ENCODE measurements at regions not wholly inside any gene's neighbourhood (a gene's known extent, or its start where the extent isn't known, plus 50 kb on each side); places are given as distances from the start of the nearest gene placed in this dataset.

- TF ChIP-seq, protein P1, sequence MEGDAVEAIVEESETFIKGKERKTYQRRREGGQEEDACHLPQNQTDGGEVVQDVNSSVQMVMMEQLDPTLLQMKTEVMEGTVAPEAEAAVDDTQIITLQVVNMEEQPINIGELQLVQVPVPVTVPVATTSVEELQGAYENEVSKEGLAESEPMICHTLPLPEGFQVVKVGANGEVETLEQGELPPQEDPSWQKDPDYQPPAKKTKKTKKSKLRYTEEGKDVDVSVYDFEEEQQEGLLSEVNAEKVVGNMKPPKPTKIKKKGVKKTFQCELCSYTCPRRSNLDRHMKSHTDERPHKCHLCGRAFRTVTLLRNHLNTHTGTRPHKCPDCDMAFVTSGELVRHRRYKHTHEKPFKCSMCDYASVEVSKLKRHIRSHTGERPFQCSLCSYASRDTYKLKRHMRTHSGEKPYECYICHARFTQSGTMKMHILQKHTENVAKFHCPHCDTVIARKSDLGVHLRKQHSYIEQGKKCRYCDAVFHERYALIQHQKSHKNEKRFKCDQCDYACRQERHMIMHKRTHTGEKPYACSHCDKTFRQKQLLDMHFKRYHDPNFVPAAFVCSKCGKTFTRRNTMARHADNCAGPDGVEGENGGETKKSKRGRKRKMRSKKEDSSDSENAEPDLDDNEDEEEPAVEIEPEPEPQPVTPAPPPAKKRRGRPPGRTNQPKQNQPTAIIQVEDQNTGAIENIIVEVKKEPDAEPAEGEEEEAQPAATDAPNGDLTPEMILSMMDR (IDR thresholded peaks at IDR 0.05) = no peak
- no peak for TF ChIP-seq POLR2A (IDR thresholded peaks at IDR 0.05)
Observed at GRCh38 chr5:162668926-162669325, 601.4 kb downstream of the GABRG2 start.
